ENCODE measurements at regions not wholly inside any gene's neighbourhood (a gene's known extent, or its start where the extent isn't known, plus 50 kb on each side); places are given as distances from the start of the nearest gene placed in this dataset.

DNA sequence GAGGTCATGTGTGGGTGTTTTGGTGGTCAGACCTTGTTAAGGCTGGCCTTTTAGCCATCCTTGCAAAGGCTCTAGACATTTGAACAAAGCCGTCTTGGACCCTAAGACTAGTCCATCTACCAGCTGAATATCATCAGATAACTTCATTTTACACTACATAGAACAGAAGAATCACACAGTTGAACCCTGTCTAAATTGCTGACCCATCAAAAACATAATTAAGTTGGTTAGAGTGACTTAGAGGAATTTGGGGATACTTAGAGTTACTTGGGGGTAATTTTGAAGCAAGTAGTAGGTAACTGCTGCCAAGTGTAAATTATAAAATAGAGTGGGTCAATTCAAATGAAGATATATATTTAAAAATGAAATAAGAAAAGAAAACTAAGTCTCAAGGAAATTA lies 102.9 kb upstream of the ADGRL4 start:
- H3K4me3 ChIP-seq (ENCODE audit: low read length): no peak overlapping the region
- no peak for TF ChIP-seq ZNF274 (IDR thresholded peaks at IDR 0.05; ENCODE audit: low read depth, low read length)

DNA sequence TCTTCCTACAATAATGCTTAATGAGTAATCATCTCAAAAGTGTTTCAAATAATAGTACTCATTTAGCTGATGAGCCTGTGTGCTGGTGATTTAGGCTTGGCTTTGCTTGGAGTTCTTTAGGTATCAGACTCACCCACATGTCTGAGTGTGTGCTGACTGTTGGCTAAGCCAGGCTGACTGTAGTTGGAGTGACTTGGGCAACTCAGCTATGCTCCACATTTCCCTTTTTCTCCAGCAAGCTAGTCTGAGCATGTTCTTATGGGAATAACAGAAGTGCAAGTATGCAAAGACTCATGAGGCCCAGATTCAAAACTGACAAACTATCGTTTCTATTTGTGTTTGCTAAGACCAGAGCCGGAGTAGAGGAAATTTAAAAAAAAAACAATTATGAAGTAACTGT lies 99.0 kb upstream of the ADGRL4 start:
- TF ChIP-seq ZNF274 (IDR thresholded peaks at IDR 0.05; ENCODE audit: low read depth, low read length): no peak
- H3K4me3 ChIP-seq (ENCODE audit: low read length): no peak overlapping the region

GRCh38 chr1:79104617-79105016 lies 98.1 kb upstream of the ADGRL4 start:
- no peak for TF ChIP-seq ZNF274 (IDR thresholded peaks at IDR 0.05; ENCODE audit: low read depth, low read length)
- H3K4me3 ChIP-seq (ENCODE audit: low read length): no peak overlapping the region

- no peak for TF ChIP-seq ZNF274 (IDR thresholded peaks at IDR 0.05; ENCODE audit: low read depth, low read length)
- H3K4me3 ChIP-seq (ENCODE audit: low read length): no peak overlapping the region
These were observed 93.9 kb upstream of the ADGRL4 start for GRCh38 chr1:79100385-79100784.

GRCh38 chr1:79090985-79091384 lies 84.5 kb upstream of the ADGRL4 start:
- no peak for TF ChIP-seq ZNF274 (IDR thresholded peaks at IDR 0.05; ENCODE audit: low read depth, low read length)
- no peak overlapping the region for H3K4me3 ChIP-seq (ENCODE audit: low read length)

DNA sequence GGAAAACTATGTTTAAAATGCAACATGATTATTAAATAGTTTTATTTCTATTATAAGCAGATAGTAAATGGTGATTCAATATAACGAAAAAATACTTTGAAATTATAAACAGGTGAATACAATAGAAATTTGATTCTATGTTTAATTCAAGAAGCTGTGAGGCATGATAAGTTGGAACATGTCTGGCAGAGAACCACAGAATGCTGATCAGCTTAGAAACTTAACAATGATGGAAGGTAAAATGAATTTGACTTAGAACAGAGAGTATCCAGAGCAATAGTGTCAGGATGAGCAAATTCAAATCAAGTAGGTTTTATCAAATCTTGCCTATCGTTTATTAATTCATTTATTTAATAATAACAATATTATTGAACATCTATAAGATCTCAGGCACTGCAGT lies 83.4 kb upstream of the ADGRL4 start:
- H3K4me3 ChIP-seq (ENCODE audit: low read length): no peak overlapping the region
- TF ChIP-seq ZNF274 (IDR thresholded peaks at IDR 0.05; ENCODE audit: low read depth, low read length): no peak

GRCh38 chr1:79082233-79082632 lies 75.7 kb upstream of the ADGRL4 start:
- no peak for TF ChIP-seq ZNF274 (IDR thresholded peaks at IDR 0.05; ENCODE audit: low read depth, low read length)
- H3K4me3 ChIP-seq (ENCODE audit: low read length): no peak overlapping the region

- TF ChIP-seq ZNF274 (IDR thresholded peaks at IDR 0.05; ENCODE audit: low read depth, low read length): no peak
- H3K4me3 ChIP-seq (ENCODE audit: low read length): no peak overlapping the region
These were observed 73.2 kb upstream of the ADGRL4 start for GRCh38 chr1:79079770-79080169.

- H3K4me3 ChIP-seq (ENCODE audit: low read length): no peak overlapping the region
- no peak for TF ChIP-seq ZNF274 (IDR thresholded peaks at IDR 0.05; ENCODE audit: low read depth, low read length)
These were observed 68.4 kb upstream of the ADGRL4 start for GRCh38 chr1:79074975-79075374.

DNA sequence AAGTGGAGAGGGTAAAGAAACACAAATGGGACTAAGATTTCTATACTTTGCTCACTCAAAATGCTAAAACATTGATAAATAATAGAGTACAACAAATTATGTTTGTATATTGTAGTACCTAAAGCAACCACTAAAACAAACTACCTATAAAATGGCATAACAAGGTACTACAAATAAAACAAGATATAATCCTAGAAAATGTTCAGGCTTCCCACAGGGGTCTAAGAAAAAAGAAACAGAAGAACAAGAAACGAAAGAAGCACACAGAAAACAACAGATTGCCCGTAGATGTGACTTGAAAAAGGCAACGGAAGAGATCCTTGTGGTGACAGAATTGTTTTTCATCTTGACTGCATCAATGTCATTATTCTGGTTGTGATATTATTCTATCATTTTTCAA lies 63.3 kb upstream of the ADGRL4 start:
- H3K4me3 ChIP-seq (ENCODE audit: low read length): no peak overlapping the region
- no peak for TF ChIP-seq ZNF274 (IDR thresholded peaks at IDR 0.05; ENCODE audit: low read depth, low read length)

DNA sequence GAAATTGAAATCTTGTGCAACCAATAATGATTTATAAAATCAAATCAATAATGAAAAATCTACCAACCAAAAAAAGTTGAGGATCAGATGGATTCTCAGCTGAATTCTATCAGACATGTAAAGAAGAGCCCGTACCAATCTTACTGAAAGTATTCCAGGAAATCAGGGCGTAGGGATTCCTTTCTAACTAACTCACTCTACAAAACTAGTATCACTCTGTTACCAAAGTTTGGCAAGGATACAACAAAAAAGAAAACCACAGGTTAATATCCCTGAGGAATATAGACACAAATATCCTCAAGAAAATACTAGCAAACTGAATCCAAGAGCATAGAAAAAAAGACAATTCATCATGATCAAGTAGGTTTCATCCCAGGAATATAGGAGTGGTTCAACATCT lies 52.8 kb upstream of the ADGRL4 start:
- TF ChIP-seq ZNF274 (IDR thresholded peaks at IDR 0.05; ENCODE audit: low read depth, low read length): no peak

More for the DNA sequence above, 52.8 kb upstream of the ADGRL4 start:
- H3K4me3 ChIP-seq (ENCODE audit: low read length): no peak overlapping the region
